ENCODE measurements at regions not wholly inside any gene's neighbourhood (a gene's known extent, or its start where the extent isn't known, plus 50 kb on each side); places are given as distances from the start of the nearest gene placed in this dataset.

DNA sequence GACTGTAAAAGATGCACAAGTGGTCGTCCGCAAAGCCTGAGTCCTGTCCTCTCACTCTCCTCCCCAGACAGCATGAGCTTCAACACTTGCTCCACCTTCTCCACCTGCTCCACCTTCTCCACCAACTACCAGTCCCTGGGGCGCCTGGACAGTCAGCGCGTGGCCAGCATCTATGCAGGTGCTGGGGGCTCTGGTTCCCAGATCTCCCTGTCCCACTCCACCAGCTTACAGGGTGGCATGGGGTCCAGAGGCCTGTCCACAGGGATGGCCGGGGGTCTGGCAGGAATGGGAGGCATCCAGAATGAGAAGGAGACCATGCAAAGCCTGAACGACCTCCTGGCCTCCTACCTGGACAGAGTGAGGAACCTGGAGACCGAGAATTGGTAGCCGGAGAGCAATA, 162.2 kb upstream of the NT5E start:
- H3K36me3 ChIP-seq (ENCODE audit: control insufficient read depth, insufficient read depth, low read length) = no peaks in the 10 kb centered on the region
- ATAC-seq (ENCODE audit: low read depth) (no peak), DNase-seq (no peak)
- H2BK5ac ChIP-seq (ENCODE audit: low read depth, low read length, poor library complexity, severe bottlenecking) = no peak overlapping the region
- no peak overlapping the region for H2AFZ ChIP-seq (replicated peaks; ENCODE audit: low read length, poor library complexity)
- no peak overlapping the region for H2AK5ac ChIP-seq (ENCODE audit: low read depth, low read length)
- H2BK120ac ChIP-seq (ENCODE audit: low read depth, low read length) = no peak overlapping the region
- no peaks in the 10 kb centered on the region for H4K20me1 ChIP-seq (ENCODE audit: insufficient read depth, low read length)
- H4K91ac ChIP-seq (ENCODE audit: insufficient read depth, low read depth, low read length) = no peak overlapping the region
- no peak overlapping the region for H3K18ac ChIP-seq (ENCODE audit: low read depth, low read length)
- H4K8ac ChIP-seq (ENCODE audit: low read depth in 2 of 2, low read length in 2 of 2) = no peak overlapping the region
- no TSS peak for BruUV-seq (replicated peaks)
- no peak overlapping the region for H3K9ac ChIP-seq (ENCODE audit: low read depth, low read length)
- H2BK20ac ChIP-seq (ENCODE audit: low read depth, low read length) = no peak overlapping the region
- no peak overlapping the region for H2BK15ac ChIP-seq (ENCODE audit: low read depth, low read length)
- H3K4ac ChIP-seq (ENCODE audit: low read depth, low read length) = no peak overlapping the region
- in situ Hi-C loops (cut with MboI; ENCODE audit: low sequenced_read_pairs) (no loop called here), intact Hi-C loops (cut with micrococcal nuclease) (no loop called here), dilution Hi-C loops (cut with HindIII; ENCODE audit: low sequenced_read_pairs, unreplicated experiment) (no loop called here)
- no peak overlapping the region for H3K23ac ChIP-seq (ENCODE audit: low read depth, low read length)
- WGBS, 2 experiments (ENCODE audit: extremely low coverage in 2 of 2, insufficient read length in 1 of 2) = 80% methylated on average over 3 of the region's 9 CpGs; no CpG with 5 or more reads in 1 of the 2 experiments
- CTCF ChIA-PET = no interaction called here
- POLR2A ChIA-PET (ENCODE audit: unreplicated experiment) = no interaction called here
- no peak overlapping the region for H3K4me2 ChIP-seq (ENCODE audit: low read depth, low read length)
- no peaks in the 10 kb centered on the region for H3K9me1 ChIP-seq (ENCODE audit: insufficient read depth, low read length)
- TF ChIP-seq POLR2A (IDR thresholded peaks at IDR 0.05; ENCODE audit: low read depth, low read length) = no peak
- TF ChIP-seq RCOR1 (IDR thresholded peaks at IDR 0.05; ENCODE audit: insufficient replicate concordance, low read length) = no peak
- TF ChIP-seq MAZ (IDR thresholded peaks at IDR 0.05; ENCODE audit: borderline replicate concordance, low read depth, low read length) = no peak
- no peak for TF ChIP-seq RAD21 (IDR thresholded peaks at IDR 0.05; ENCODE audit: low read length)
- TF ChIP-seq, protein P1, sequence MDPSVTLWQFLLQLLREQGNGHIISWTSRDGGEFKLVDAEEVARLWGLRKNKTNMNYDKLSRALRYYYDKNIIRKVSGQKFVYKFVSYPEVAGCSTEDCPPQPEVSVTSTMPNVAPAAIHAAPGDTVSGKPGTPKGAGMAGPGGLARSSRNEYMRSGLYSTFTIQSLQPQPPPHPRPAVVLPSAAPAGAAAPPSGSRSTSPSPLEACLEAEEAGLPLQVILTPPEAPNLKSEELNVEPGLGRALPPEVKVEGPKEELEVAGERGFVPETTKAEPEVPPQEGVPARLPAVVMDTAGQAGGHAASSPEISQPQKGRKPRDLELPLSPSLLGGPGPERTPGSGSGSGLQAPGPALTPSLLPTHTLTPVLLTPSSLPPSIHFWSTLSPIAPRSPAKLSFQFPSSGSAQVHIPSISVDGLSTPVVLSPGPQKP (IDR thresholded peaks at IDR 0.05; ENCODE audit: borderline replicate concordance, low read depth, low read length) = no peak
- no peak for TF ChIP-seq CEBPB (IDR thresholded peaks at IDR 0.05; ENCODE audit: low read depth, low read length)
- TF ChIP-seq NFE2L2 (IDR thresholded peaks at IDR 0.05; ENCODE audit: low read depth, low read length) = no peak
- no peak for TF ChIP-seq SMC3 (IDR thresholded peaks at IDR 0.05; ENCODE audit: low read depth, low read length)
- no peak for TF ChIP-seq MXI1 (IDR thresholded peaks at IDR 0.05; ENCODE audit: borderline replicate concordance, low read depth, low read length)
- TF ChIP-seq RFX5 (IDR thresholded peaks at IDR 0.05; ENCODE audit: low read depth, low read length) = no peak
- no peak for TF ChIP-seq FOS (IDR thresholded peaks at IDR 0.05; ENCODE audit: low read depth, low read length)
- TF ChIP-seq BHLHE40 (IDR thresholded peaks at IDR 0.05; ENCODE audit: low read depth, low read length) = no peak
- TF ChIP-seq, protein P2, sequence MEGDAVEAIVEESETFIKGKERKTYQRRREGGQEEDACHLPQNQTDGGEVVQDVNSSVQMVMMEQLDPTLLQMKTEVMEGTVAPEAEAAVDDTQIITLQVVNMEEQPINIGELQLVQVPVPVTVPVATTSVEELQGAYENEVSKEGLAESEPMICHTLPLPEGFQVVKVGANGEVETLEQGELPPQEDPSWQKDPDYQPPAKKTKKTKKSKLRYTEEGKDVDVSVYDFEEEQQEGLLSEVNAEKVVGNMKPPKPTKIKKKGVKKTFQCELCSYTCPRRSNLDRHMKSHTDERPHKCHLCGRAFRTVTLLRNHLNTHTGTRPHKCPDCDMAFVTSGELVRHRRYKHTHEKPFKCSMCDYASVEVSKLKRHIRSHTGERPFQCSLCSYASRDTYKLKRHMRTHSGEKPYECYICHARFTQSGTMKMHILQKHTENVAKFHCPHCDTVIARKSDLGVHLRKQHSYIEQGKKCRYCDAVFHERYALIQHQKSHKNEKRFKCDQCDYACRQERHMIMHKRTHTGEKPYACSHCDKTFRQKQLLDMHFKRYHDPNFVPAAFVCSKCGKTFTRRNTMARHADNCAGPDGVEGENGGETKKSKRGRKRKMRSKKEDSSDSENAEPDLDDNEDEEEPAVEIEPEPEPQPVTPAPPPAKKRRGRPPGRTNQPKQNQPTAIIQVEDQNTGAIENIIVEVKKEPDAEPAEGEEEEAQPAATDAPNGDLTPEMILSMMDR (conservative IDR thresholded peaks at IDR 0.05; ENCODE audit: low read depth, low read length) = no peak
- TF ChIP-seq CHD1 (IDR thresholded peaks at IDR 0.05; ENCODE audit: low read depth, low read length) = no peak
- no peak overlapping the region for H3K14ac ChIP-seq (replicated peaks; ENCODE audit: low read depth, low read length)
- H3K56ac ChIP-seq (ENCODE audit: extremely low read depth, insufficient read depth, low read length) = no peak overlapping the region
- no peak overlapping the region for H4K5ac ChIP-seq (ENCODE audit: low read depth, low read length)
- no peaks in the 10 kb centered on the region for H3K4me1 ChIP-seq (ENCODE audit: control insufficient read depth, insufficient read depth, low read length)
- no peak overlapping the region for H3K27ac ChIP-seq (ENCODE audit: insufficient read depth, low read length)
- H2AK9ac ChIP-seq (replicated peaks; ENCODE audit: low read depth, low read length, poor library complexity) = no peak overlapping the region
- H3K4me3 ChIP-seq (ENCODE audit: insufficient read depth, low read depth, low read length) = no peak overlapping the region
- H3K9me3 ChIP-seq (ENCODE audit: control insufficient read depth, insufficient read depth, low read length) = no peaks in the 10 kb centered on the region
- no peaks in the 10 kb centered on the region for H3K79me1 ChIP-seq (ENCODE audit: low read depth in 1 of 2, low read length in 2 of 2)
- H3K27me3 ChIP-seq (ENCODE audit: control insufficient read depth, insufficient read depth, low read length) = no peaks in the 10 kb centered on the region

All from IMR-90 (cell line).